K562 (cell line): ENCODE measurements at regions not wholly inside any gene's neighbourhood (a gene's known extent, or its start where the extent isn't known, plus 50 kb on each side); places are given as distances from the start of the nearest gene placed in this dataset.

Experiments used
- ATAC-seq: fragments of 200-7000 bp; cut with Tn5 transposase; 3 replicates; pipeline ENCODE4 v1.9.1; 2020; ENCODE audit warnings: moderate library complexity
- BruUV-seq: library from RNA; stranded (reverse); fragments of 400-500 nt; replicated peaks from 2 replicates; lab custom pipeline; 2021; lab: Mats Ljungman, UMichigan
- CTCF ChIA-PET: fragments of 300-600 bp; formaldehyde crosslinking; extraction: SDS; loops from one replicate; lab custom pipeline; 2021; ENCODE audit warnings: low intra/inter-chr PET ratio; lab: Yijun Ruan, JAX
- POLR2A ChIA-PET: fragments of 300-600, 350-650 bp; sonication (Branson Sonifier 250); formaldehyde crosslinking; extraction: SDS; loops from one replicate; lab custom pipeline; 2021; ENCODE audit warnings: antibody characterized with exemption, inconsistent platforms; lab: Yijun Ruan, JAX
- DNase-seq, 4 experiments: peaks; one replicate each; pipeline versions ENCODE4 v3.0.0 to v3.0.0-alpha.2; 2011 to 2018; ENCODE audit warnings: low spot score in 3 of 4, mixed read lengths in 3 of 4; ENCODE audit errors: extremely low read depth in 1 of 4
- FAIRE-seq: peaks from 2 replicates; lab custom pipeline; 2011; peaks lifted over from hg19 to GRCh38; lab: Jason Lieb, UNC
- H2AFZ ChIP-seq: 2 replicates; pipeline ENCODE4 v1.6.0; 2011; ENCODE audit warnings: low read depth, low read length, control low read depth, inconsistent platforms
- H3K27ac ChIP-seq: fragments of 200-600 bp; 3 replicates; pipeline ENCODE4 v1.8.0; 2011; ENCODE audit warnings: low read depth, mild to moderate bottlenecking, control low read depth, inconsistent platforms, low read length, moderate library complexity, mixed read lengths; ENCODE audit errors: extremely low read depth
- H3K27me3 ChIP-seq, 2 experiments: fragments of 300-600 bp in 1 of 2; 2 replicates in 1 of 2; 3 replicates in 1 of 2; pipeline versions ENCODE4 v1.6.0 to v1.8.0; 2011; ENCODE audit warnings: inconsistent platforms in 2 of 2, low read length in 2 of 2, mild to moderate bottlenecking in 1 of 2, mixed read lengths in 1 of 2, moderate library complexity in 1 of 2; ENCODE audit not compliant: control insufficient read depth in 2 of 2, insufficient read depth in 2 of 2
- H3K36me3 ChIP-seq: fragments of 300-600 bp; 3 replicates; pipeline ENCODE4 v1.8.0; 2011; ENCODE audit warnings: mild to moderate bottlenecking, low read length, inconsistent platforms; ENCODE audit not compliant: control insufficient read depth, insufficient read depth
- H3K4me1 ChIP-seq, 2 experiments: fragments of 200-600 bp in 1 of 2; replicated peaks in 1 of 2; 2 replicates in 1 of 2; 3 replicates in 1 of 2; pipeline versions ENCODE4 v1.5.1 to v1.8.0; 2011; ENCODE audit warnings: inconsistent platforms in 2 of 2, low read length in 2 of 2, mild to moderate bottlenecking in 1 of 2, mixed read lengths in 1 of 2, moderate library complexity in 1 of 2; ENCODE audit not compliant: control insufficient read depth in 2 of 2, insufficient read depth in 2 of 2
- H3K4me2 ChIP-seq: 2 replicates; pipeline ENCODE4 v1.6.1; 2011; ENCODE audit warnings: low read length, control low read depth, inconsistent platforms, mixed read lengths; ENCODE audit not compliant: insufficient read depth
- H3K4me3 ChIP-seq: fragments of 200-600 bp; sonication (generic), shearing (Covaris generic); 2 replicates; pipeline ENCODE4 v1.5.1; 2016; ENCODE audit warnings: control low read depth, inconsistent platforms
- H3K79me2 ChIP-seq: fragments of 200-600 bp; 3 replicates; pipeline ENCODE4 v1.8.0; 2011; ENCODE audit warnings: low read length, inconsistent platforms; ENCODE audit not compliant: control insufficient read depth, insufficient read depth
- H3K9ac ChIP-seq, 2 experiments: 2 replicates each; pipeline versions ENCODE4 v1.6.0 to v1.6.1; 2011; ENCODE audit warnings: low read depth in 2 of 2, low read length in 2 of 2, control low read depth in 1 of 2, inconsistent platforms in 1 of 2, mild to moderate bottlenecking in 1 of 2, mixed read lengths in 1 of 2; ENCODE audit not compliant: insufficient read depth in 1 of 2
- H3K9me1 ChIP-seq: one replicate; pipeline ENCODE4 v1.6.0; 2011; ENCODE audit warnings: inconsistent platforms, mild to moderate bottlenecking, low read length, moderate library complexity; ENCODE audit not compliant: control insufficient read depth, insufficient read depth
- H3K9me3 ChIP-seq: replicated peaks from 2 replicates; pipeline ENCODE4 v1.5.1; 2011; ENCODE audit warnings: low read depth, low read length, inconsistent platforms; ENCODE audit not compliant: control insufficient read depth, insufficient read depth
- H4K20me1 ChIP-seq: replicated peaks from 2 replicates; pipeline ENCODE4 v1.6.1; 2011; ENCODE audit warnings: low read length, inconsistent platforms, mixed read lengths; ENCODE audit not compliant: control insufficient read depth, insufficient read depth
- CC2D1A ChIP-seq: fragments of 450-650 bp; IDR thresholded peaks from 2 replicates; pipeline ENCODE4 v1.6.1; 2017; ENCODE audit warnings: mild to moderate bottlenecking
- CREBBP ChIP-seq: IDR thresholded peaks from one replicate; pipeline ENCODE4 v1.6.1; 2012; ENCODE audit warnings: low read depth, mild to moderate bottlenecking, control low read depth, inconsistent platforms, low read length
- CTBP1 ChIP-seq: fragments of 450-650 bp; IDR thresholded peaks from 2 replicates; pipeline ENCODE4 v1.6.1; 2016; ENCODE audit warnings: borderline replicate concordance
- DIDO1 ChIP-seq: fragments of 450-650 bp; IDR thresholded peaks from 2 replicates; pipeline ENCODE4 v1.6.1; 2016; ENCODE audit warnings: low read depth, missing biosample characterization, missing genetic modification characterization
- EGR1 ChIP-seq: fragments of 450-650 bp; conservative IDR thresholded peaks from 2 replicates; pipeline ENCODE4 v1.6.1; 2017; ENCODE audit warnings: mild to moderate bottlenecking
- HDAC6 ChIP-seq: IDR thresholded peaks from 2 replicates; pipeline ENCODE4 v1.6.1; 2012; ENCODE audit warnings: low read depth, mild to moderate bottlenecking, control low read depth, inconsistent platforms, low read length, moderate library complexity
- MTA1 ChIP-seq: fragments of 450-650 bp; IDR thresholded peaks from 2 replicates; pipeline ENCODE4 v1.6.1; 2017; ENCODE audit warnings: borderline replicate concordance
- SMARCA5 ChIP-seq: fragments of 450-650 bp; IDR thresholded peaks from 2 replicates; pipeline ENCODE4 v1.6.1; 2016
- TCF15 ChIP-seq: fragments of 250-450 bp; sonication (Bioruptor Pico); IDR thresholded peaks from 2 replicates; pipeline ENCODE4 v1.8.0; 2022; ENCODE audit warnings: moderate library complexity, mild to moderate bottlenecking, inconsistent platforms
- TRIM25 ChIP-seq: fragments of 450-650 bp; IDR thresholded peaks from 2 replicates; pipeline ENCODE4 v1.7.0; 2016; ENCODE audit warnings: borderline replicate concordance
- ZNF431 ChIP-seq: sonication (generic); formaldehyde crosslinking; IDR thresholded peaks from 2 replicates; pipeline ENCODE4 v1.8.0; 2022; ENCODE audit warnings: mild to moderate bottlenecking, missing genetic modification reagents
- ZNF586 ChIP-seq: fragments of 450-650 bp; formaldehyde crosslinking; conservative IDR thresholded peaks from 2 replicates; pipeline ENCODE4 v1.4.0; 2020; ENCODE audit warnings: mild to moderate bottlenecking, moderate library complexity
- ZNF655 ChIP-seq: fragments of 250-450 bp; sonication (Bioruptor Pico); IDR thresholded peaks from 2 replicates; pipeline ENCODE4 v1.5.0; 2021
- WGBS: fragments of 100-300 bp; shearing (Covaris generic); methylation state at CpG from one replicate; pipeline ENCODE4 v1.1.6; 2016; ENCODE audit warnings: low coverage, mixed read lengths; ENCODE audit not compliant: insufficient coverage; ENCODE audit errors: missing lambda C conversion rate; 5-methylcytosine and 5-hydroxymethylcytosine counted together
- in situ Hi-C: fragments of 300-500 bp; cut with MboI; formaldehyde crosslinking; loops from 4 replicates; pipeline ENCODE4 v1.15.0; 2018; ENCODE audit warnings: inconsistent platforms, mixed read lengths
- intact Hi-C: fragments of 100-400 bp; cut with micrococcal nuclease; formaldehyde crosslinking; loops from 2 replicates; pipeline ENCODE4 v1.14.2; 2022

DNA sequence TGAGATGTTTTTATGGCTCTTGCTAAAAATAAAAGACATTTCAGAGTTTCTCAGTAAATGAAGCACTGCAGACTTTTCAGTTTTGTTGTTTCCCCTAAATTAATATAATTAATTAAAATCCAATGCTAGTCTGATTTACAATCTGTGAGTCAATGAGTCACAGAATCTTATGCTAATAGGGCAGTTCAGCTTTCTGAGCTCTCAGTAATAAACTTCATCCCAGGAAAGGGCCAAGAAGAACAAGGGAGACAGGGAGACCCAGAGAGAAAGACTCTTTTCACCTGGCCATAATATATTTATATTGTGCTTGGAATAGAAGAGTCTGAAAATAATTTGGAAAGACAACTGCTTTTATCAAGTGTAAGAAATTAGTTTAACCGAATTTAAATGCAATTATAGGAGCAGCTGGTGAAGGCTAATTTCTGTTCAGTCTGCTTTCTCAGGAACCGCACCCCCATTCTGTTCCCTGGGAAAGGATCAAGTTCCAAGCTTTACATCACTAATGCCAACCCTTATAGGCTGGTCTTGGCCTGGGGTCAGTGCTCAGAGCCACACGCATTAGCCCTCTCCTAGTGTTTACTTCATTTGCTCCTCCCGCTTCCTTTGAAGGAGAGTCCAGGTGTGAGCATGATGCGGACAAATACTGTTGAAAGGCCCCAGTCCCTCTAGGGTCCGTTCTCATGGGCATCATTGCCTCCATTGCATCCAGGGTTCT is 145.6 kb downstream of the ZBTB18 start:
- no TSS peak for BruUV-seq
- FAIRE-seq = no peak
- 2% methylated on average over 6 of the region's 6 CpGs for WGBS
- H3K4me2 ChIP-seq = no peak overlapping the region
- H3K9me3 ChIP-seq = no peaks in the 10 kb centered on the region
- ChIA-PET CTCF (no interaction called here), POLR2A (interaction anchor here (0.6 kb wide), 2 partner anchors 33 to 142 kb away, joined by 4 read pairs; no protein-coding TSS in a partner anchor)
- H3K4me3 ChIP-seq = no peak overlapping the region
- H2AFZ ChIP-seq = no peak overlapping the region
- no peaks in the 10 kb centered on the region for H4K20me1 ChIP-seq
- no peak for ATAC-seq
- no peak for DNase-seq
- TF ChIP-seq CTBP1 (no peak), SMARCA5 (no peak), TCF15 (CRISPR knock-in tag) (no peak)
- H3K4me1 ChIP-seq = no peaks in the 10 kb centered on the region
- no peaks in the 10 kb centered on the region for H3K79me2 ChIP-seq
- H3K27me3 ChIP-seq = peaks cover 19 to 32% of the 10 kb centered on the region in 2 experiments
- intact Hi-C loops (no loop called here), in situ Hi-C loops (no loop called here)
- H3K9me1 ChIP-seq = no peaks in the 10 kb centered on the region
- H3K9ac ChIP-seq = no peak overlapping the region
- H3K27ac ChIP-seq = no peak overlapping the region
- H3K36me3 ChIP-seq = no peaks in the 10 kb centered on the region

DNA sequence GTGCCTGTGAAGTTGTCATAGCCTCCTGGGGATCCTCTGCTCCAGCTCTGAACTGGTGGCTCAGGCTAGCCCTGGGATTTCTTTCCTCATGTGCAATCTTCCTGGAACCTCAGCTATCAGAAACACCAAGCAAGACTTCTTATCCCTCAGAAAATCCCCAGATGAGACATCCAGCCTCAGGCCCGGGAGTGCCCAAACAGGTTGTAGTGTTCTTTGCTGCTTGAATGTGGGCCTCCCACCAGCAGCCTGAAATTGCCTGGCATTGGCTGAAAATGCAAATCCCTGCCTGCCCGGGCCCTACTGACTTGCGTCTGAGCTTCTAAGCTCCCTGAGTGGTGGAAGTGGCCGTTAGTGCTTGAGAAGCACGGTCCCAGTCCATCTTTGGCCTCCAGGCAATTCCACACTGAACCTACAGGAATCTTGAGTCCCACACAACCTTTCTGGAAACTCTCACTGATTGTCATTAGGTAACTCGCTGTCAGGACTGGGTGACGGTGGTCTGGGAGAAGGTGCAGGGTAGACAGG is 146.8 kb downstream of the ZBTB18 start:
- H3K36me3 ChIP-seq = no peaks in the 10 kb centered on the region
- FAIRE-seq = no peak
- POLR2A ChIA-PET = interaction anchor here (0.6 kb wide), 1 partner anchor 12 kb away, joined by 3 read pairs; no protein-coding TSS in a partner anchor
- no peak for DNase-seq
- no peaks in the 10 kb centered on the region for H3K79me2 ChIP-seq
- H3K27ac ChIP-seq = no peak overlapping the region
- H3K4me2 ChIP-seq = no peak overlapping the region
- no peaks in the 10 kb centered on the region for H3K4me1 ChIP-seq
- no peaks in the 10 kb centered on the region for H4K20me1 ChIP-seq
- H3K27me3 ChIP-seq = peaks cover 25 to 38% of the 10 kb centered on the region in 2 experiments
- H3K4me3 ChIP-seq = no peak overlapping the region
- no TSS peak for BruUV-seq
- 0% methylated on average over 7 of the region's 7 CpGs for WGBS
- intact Hi-C loops = no loop called here
- CTCF ChIA-PET = interaction anchor here (0.7 kb wide), 1 partner anchor 92 kb away, joined by 4 read pairs; no protein-coding TSS in a partner anchor
- in situ Hi-C loops = no loop called here
- ATAC-seq = no peak
- H2AFZ ChIP-seq = no peak overlapping the region
- no peak overlapping the region for H3K9ac ChIP-seq
- H3K9me1 ChIP-seq = no peaks in the 10 kb centered on the region
- no peaks in the 10 kb centered on the region for H3K9me3 ChIP-seq
- TF ChIP-seq ZNF655 (CRISPR knock-in tag) = no peak
- no peak for TF ChIP-seq EGR1
- TF ChIP-seq HDAC6 = no peak
- no peak for TF ChIP-seq DIDO1 (tag)
- no peak for TF ChIP-seq CC2D1A
- TF ChIP-seq MTA1 = no peak
- TF ChIP-seq ZNF431 = no peak
- TF ChIP-seq ZNF586 (CRISPR knock-in tag) = no peak
- no peak for TF ChIP-seq CREBBP
- TF ChIP-seq TRIM25 = no peak
